ENCODE measurements at regions not wholly inside any gene's neighbourhood (a gene's known extent, or its start where the extent isn't known, plus 50 kb on each side); places are given as distances from the start of the nearest gene placed in this dataset.
A peak's percentile ranks its signal among the peaks of the same experiment; 100 is the strongest.

DNA sequence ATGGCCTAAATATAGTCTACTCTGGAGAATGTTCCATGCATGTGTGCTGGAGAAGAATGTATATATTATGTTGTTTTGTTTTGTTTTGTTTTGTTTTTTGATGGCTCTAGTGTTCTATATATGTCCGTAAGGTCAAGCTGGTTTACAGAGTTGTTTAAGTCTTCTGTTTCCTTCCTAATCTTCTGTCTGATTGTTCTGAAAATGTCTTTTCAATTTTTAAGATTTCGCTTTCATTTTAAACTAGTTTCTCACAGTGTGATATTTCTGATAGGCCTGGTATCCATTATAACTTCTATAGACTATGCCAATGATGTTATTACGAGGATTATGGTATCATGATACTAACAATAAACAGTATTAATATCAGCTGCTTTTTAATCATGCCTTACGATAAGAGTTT, 1126.3 kb upstream of the SORCS1 start:
- DNase-seq (ENCODE audit: low read depth, low spot score) = no peak
- in situ Hi-C loops (cut with HindIII; ENCODE audit: low pct_unique_long_range_greater_than_20kb, low sequenced_read_pairs) = no loop called here

DNA sequence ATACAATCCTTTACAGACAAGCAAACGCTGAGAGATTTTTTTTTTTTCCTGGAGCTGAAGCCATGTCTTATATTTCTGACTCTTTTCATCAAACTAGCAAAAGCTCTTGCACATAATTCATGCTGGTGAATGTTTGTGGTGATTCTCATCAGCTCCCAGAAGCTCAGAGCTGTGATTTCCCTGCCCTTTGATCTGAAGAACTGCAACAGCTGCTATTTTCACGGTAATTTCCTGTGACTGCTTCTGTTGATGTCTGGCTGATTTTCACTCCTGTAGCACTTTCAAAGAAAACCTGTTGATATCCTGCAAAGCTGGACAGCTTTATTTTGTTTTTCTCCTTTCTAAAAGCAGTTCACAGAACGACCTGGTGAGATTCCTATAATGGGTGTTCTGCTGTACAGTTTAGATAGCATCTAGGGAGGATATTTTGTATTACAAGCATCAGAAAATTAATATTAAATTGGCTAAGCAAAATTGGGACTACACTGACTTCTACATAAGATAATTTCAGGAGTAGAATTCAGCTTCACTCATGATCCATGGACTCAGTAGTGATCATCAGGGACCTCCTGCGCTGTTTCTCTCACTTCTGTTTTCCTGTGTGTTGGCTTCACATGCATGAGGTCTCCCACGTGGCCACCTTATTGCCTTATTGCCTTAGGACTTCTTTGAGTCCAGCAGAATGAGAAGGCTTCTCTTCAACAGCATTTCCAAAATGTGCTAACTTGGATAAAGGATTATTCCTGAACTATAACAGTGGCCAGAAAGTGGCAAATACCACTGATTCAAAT, 1111.6 kb upstream of the SORCS1 start:
- no peak for DNase-seq (ENCODE audit: low read depth, low spot score)
- in situ Hi-C loops (cut with HindIII; ENCODE audit: low pct_unique_long_range_greater_than_20kb, low sequenced_read_pairs) = no loop called here

DNA sequence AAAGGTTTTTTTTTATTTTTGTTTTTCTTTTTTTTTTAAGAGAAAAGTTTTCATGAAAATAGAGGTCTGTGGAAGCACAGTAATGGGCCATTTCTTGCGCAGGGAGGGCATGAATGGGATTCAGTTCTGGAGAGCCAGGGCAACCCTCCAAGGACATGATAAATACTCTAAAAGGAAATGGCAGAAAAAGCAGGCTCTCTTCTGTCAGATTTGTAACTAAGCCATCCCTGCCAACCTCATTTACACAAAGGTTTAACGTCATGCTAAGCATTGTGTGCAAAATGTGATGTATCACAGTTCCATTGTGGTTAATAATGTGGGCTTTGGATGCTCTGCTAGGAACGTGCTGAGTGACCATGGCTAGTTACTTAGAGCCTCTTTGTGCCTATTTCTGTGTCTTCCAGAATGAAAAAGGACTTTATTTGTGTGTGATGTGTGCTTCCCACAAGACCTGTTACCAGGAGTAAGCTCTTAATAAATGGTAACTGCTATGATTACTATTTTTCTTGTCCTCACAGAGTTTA, 1095.9 kb upstream of the SORCS1 start:
- DNase-seq (ENCODE audit: low read depth, low spot score) = no peak
- in situ Hi-C loops (cut with HindIII; ENCODE audit: low pct_unique_long_range_greater_than_20kb, low sequenced_read_pairs) = no loop called here

DNA sequence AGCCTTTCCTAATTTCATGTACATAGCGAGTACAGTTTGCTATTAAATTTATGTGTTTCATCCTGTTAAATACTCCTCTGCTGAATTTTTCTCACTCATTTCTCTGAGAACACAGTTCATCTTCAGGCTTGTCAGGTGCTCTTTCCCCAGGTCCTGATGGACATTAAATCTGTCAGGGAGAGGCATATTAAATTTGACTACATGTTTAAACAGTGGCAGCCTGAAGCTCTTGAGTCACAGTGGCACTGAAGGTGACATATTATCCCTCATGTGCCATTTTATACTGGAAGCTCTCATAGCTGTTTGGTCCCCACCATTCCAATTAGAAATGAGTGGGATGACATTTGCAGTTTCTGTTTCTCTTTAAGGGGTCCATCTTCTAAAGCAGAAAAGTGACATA, 1089.6 kb upstream of the SORCS1 start:
- in situ Hi-C loops (cut with HindIII; ENCODE audit: low pct_unique_long_range_greater_than_20kb, low sequenced_read_pairs) = no loop called here
- DNase-seq (ENCODE audit: low read depth, low spot score) = no peak

DNA sequence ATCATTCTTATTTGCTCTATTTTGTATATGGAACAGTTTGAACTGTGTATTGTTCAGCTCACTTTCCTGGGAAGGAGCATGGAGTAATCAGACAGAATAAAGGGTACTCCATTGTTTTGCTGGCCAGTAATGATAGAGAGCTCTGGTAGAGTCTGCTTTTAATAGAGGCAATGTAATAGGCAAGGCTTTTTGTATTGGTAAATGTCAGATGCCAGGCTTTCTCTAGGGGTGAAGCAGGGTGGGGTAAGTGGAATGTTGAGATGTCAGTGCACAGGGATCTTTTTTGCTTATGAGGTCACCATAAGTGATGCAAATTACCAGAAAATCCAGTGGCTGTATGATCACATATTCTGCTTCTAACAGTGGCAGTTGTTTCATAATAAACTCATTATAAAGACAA, 1088.3 kb upstream of the SORCS1 start:
- in situ Hi-C loops (cut with HindIII; ENCODE audit: low pct_unique_long_range_greater_than_20kb, low sequenced_read_pairs) = no loop called here
- DNase-seq (ENCODE audit: low read depth, low spot score) = no peak

DNA sequence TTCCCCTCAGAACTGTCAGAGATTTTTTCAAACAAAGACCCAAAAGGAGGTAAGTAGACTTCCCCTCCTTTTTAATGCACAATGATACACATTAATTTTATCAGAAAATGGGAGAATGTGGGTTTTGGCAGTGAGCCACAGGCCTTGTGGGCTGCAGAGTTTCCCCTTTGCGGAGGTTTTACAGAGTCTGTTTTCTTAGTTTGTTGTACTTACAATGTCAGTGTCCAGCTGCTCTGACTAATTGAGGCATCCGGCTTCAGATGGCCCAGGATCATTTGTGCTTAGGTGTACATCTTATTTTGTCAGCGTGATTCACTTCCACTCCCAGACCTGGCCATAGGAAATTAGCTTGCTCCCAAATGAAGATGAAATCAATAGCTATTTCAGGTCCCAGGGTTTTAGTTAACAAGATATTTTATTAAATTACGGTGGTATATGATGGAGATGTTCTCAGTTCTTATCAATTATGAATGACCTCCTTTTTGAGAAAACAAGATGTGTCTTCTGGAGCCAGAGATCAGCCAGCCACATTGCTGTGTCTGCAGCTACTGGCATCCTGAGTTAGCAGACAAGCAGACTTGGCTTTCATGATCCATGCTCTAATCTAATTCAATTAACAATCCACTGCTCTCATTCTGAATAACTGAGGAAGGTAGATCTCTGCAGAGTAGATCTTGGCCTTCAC, 1086.6 kb upstream of the SORCS1 start:
- in situ Hi-C loops (cut with HindIII; ENCODE audit: low pct_unique_long_range_greater_than_20kb, low sequenced_read_pairs) = no loop called here
- DNase-seq (ENCODE audit: low read depth, low spot score) = no peak

DNA sequence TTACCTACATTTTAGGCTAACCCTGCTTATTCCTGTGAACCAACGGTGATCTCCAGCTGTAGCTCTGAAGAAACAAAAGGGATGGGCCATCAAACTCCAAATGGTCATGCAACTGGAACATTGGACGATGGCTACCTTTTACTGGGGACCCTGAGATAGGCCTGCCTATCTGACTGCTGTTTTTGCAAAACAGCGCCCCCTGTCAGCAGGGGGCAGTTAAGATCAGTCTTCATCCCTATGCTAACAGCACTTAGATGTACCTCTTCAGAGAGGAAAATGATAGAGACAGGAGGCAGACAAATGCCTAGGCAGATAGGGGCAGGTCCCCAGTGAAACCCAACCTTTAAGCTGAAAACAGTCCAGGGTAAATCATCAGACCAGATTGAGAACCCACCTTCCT, 1085.4 kb upstream of the SORCS1 start:
- peak; percentile 4 for DNase-seq (ENCODE audit: low read depth, low spot score)
- in situ Hi-C loops (cut with HindIII; ENCODE audit: low pct_unique_long_range_greater_than_20kb, low sequenced_read_pairs) = no loop called here

DNA sequence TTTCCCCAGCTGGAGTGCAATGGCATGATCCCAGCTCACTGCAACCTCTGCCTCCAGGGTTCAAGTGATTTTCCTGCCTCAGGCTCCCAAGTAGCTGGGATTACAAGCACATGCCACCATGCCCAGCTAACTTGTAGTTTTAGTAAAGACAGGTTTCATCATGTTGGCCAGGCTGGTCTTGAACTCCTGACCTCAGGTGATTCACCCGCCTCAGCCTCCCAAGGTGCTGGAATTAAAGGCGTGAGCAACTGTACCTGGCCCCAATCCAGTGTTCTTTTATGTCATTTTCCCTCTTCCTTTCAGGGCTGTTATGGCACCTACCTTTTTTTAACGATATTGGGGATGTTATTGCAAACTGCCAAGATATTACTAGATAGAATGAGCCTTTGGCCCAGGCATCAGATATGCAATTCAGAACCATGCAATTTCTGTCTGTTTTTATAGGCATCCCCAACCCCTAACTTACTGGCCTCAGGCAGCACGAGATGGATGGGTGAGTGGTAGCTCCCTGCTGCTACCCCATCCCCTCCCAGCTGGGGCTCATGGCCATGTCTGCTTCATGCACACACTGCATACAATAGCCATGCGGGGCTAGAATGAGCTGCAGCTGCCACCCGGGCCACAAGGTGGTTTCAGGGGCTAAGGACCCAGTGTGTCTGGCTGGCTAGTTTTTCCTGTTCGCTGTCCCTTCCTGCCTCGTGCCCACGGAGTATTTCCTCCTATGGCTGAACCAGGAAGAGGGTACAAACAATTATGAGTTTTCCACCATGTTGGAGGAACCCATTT, 1080.1 kb upstream of the SORCS1 start:
- DNase-seq (ENCODE audit: low read depth, low spot score) = no peak
- in situ Hi-C loops (cut with HindIII; ENCODE audit: low pct_unique_long_range_greater_than_20kb, low sequenced_read_pairs) = no loop called here

DNA sequence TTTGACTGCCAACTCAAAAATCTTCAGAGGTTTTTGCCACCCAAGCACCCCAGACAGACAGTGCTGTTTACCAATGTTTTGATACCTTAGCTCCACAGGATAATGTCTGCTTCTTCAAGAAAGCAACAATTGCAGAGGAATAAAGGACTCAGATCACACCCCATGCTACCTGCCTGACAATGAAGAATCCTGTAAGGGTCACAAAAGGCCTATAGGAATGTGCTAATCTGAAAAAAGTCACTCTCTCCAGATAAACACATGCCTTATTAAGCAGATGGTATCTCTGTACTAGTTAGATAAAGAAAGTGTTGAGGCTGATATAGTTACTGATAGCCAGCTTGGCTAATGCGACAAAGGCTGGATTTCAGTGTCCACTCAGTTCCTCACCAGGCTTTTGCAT, 1076.7 kb upstream of the SORCS1 start:
- in situ Hi-C loops (cut with HindIII; ENCODE audit: low pct_unique_long_range_greater_than_20kb, low sequenced_read_pairs) = no loop called here
- DNase-seq (ENCODE audit: low read depth, low spot score) = no peak

DNA sequence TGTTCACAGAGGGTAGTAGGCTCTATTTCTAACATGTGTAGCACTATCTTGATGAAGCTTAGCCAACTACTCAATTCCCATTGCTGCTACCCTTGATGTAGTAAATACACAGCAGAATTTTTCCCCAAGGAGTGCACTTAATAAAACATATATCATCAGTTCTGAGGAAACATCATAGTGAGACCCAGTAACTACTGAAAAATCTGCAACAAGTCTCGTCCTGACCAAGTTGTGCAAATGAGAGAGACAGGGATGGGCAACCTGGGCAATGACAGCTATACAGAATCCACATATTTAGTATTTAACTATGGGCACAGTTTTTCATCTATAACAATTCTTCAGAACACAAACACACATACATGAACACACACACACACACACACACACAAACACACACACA, 1073.8 kb upstream of the SORCS1 start:
- DNase-seq (ENCODE audit: low read depth, low spot score) = no peak
- in situ Hi-C loops (cut with HindIII; ENCODE audit: low pct_unique_long_range_greater_than_20kb, low sequenced_read_pairs) = no loop called here

DNA sequence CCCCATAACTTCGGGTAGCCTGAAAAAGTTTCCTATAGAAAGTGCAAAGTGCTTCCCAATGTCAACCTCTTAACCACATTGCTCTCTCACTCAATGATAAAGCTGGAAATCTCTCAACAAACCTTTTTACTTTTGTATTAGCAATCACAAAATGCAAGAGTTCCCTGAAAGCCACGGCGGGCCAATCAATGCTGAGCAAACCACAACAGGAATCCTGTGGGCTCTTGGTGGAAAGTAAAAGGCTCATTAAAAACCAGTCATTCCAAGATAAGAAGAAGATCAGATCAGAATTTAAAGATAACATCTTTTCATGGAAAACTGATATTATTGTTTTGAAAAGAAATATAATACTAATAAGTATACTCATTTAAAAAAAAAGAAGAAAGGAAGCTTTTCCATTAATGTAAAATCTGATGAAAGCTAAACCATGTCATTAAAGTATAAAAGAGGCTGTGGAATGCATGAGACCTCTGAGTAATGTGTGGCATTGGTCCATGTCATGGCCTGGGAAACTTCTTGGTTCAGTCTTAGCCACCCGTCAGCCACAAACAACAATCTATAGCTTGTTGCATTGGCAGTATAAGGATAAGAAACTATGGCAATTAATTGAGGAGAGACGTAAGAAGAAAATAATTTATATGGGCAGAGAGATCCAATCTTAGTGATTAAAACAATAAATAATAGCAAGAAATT, 1066.1 kb upstream of the SORCS1 start:
- DNase-seq (ENCODE audit: low read depth, low spot score) = no peak
- in situ Hi-C loops (cut with HindIII; ENCODE audit: low pct_unique_long_range_greater_than_20kb, low sequenced_read_pairs) = no loop called here

DNA sequence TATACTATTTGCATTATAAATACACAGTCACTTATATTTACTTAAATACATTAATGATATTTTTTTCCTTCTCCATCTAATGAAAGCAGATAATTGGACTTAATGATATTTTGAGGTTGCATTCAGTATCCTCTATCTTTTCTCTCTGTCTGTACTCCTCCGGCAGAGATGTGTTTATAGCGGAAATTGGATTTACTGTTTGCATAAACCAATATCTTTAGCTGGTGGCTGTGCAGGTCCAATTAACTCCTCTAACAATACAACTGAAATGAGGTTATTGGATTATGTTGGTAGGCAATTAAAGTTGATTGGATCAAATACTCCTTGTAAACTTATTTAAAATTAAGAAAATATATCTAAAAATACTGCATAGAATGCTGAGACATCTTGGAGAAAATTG, 1044.2 kb upstream of the SORCS1 start:
- no peak for DNase-seq (ENCODE audit: low read depth, low spot score)
- in situ Hi-C loops (cut with HindIII; ENCODE audit: low pct_unique_long_range_greater_than_20kb, low sequenced_read_pairs) = no loop called here

DNA sequence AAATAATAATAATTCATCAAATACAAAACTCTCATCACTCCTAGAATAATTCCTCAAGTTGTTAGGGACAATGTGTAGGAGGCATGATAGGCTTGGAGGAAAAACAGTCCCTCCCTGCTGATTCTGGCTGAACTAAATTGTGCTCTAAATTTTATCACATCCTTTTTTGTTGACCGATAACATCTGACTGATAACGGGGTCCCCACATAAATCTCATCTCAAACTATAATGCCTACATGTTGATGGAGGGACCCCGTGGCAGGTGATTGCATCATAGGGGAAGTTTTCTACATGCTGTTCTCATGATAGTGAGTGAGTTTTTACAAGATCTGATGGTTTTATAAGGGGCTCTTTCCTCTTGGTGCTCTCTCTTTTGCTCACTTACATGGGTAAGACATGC, 1043.5 kb upstream of the SORCS1 start:
- no peak for DNase-seq (ENCODE audit: low read depth, low spot score)
- in situ Hi-C loops (cut with HindIII; ENCODE audit: low pct_unique_long_range_greater_than_20kb, low sequenced_read_pairs) = no loop called here

DNA sequence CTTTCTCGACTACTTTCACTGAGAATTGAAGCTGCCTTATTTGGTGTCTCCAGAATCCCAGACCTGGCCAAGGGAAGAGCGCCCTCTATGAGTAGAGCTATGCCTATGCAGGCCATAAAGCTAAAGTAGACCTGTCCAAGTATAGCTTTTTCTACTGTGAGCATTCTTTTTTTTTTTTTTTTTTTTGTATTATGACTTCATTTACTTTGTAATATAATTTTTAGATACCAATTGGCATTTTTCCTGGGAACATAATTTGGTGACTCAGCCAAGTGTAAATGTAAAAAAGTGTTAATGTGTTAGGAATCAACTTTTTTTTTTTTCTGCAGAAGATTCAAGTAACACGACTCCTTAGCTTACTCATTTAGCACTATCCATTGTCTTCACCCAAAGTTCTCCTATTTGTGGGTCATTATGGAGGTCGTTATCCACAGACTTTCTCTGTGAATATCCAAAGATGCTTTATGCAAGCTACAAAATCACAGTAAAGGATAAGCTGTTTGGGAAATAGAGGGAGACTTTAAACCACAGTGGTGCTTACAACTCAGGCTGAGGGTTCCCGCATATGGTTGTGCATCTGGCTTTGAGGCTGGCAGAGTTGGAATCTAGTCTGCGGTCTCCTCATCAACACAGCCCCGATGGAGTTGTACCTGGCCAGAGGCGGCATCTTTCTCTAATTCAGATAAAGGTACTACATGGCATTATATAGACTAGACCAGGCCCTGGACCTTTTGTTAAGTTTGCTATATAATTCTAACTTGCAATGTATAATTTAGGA, 1040.2 kb upstream of the SORCS1 start:
- in situ Hi-C loops (cut with HindIII; ENCODE audit: low pct_unique_long_range_greater_than_20kb, low sequenced_read_pairs) = no loop called here

DNA sequence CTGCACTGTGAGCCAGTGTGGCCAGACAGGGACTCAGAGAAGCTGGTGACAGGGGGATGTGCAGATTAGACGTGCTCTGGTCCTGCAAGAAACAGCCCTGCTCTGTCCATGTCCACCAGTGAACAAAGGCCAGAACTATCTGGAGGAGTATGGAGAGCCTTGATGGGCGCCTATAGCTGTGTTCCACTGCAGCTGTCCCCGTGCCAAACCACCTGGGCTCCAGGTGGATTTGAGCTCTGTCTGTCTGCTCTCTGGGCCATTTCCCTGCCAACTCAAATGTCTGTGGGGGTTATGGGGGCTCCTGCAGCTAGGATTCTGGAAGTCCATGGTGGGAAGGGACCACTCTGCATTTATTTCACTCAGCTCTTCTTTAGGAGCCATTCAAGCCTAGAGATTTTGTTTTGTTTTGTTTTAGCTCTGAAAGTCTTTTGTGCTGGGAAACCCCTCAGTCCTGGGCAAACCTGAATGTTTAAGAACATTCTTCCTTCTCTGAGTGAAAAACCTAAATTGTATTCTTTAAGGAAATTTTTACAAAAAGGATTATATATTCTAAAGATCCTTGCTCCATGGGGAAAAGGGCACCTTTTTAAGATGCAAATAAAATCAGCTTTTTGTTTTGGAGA, 1039.5 kb upstream of the SORCS1 start:
- no peak for DNase-seq (ENCODE audit: low read depth, low spot score)
- in situ Hi-C loops (cut with HindIII; ENCODE audit: low pct_unique_long_range_greater_than_20kb, low sequenced_read_pairs) = no loop called here

More for the DNA sequence above, 1040.2 kb upstream of the SORCS1 start:
- DNase-seq (ENCODE audit: low read depth, low spot score) = peak; percentile 53

DNA sequence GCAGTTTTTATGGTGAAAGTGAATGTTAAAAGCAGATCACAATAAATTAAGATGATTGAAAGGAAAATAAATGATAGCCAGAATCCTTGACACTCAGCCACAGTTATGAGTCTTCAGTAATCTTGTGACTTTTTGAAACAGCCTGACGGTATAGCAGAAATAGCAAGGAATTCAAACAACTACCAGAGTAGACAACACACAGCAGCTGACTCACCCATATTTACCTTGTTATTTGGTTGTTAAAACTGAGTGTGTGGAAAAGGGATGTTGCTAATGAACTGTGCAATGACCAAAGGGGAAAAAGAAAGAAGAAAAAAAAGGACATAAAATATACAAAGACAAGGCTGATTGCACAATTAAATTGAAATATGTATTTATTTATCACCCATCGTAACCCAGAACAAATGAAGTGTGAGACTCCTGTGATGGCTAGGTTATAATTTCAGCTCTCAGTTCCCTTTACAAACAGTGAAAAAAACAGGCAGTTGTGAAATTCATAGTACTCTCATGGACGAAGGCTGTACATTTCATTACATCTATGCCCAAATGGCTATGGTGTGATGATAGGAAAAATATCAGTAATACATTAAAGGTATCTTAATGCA, 1023.0 kb upstream of the SORCS1 start:
- in situ Hi-C loops (cut with HindIII; ENCODE audit: low pct_unique_long_range_greater_than_20kb, low sequenced_read_pairs) = no loop called here
- DNase-seq (ENCODE audit: low read depth, low spot score) = no peak
